ENCODE measurements at regions not wholly inside any gene's neighbourhood (a gene's known extent, or its start where the extent isn't known, plus 50 kb on each side); places are given as distances from the start of the nearest gene placed in this dataset.

- Histone ChIP-seq H3K36me3 (ENCODE audit: control insufficient read depth in 5 of 5, insufficient read depth in 5 of 5, low read length in 5 of 5) (no peaks in the 10 kb centered on the region), H3K4me3 (ENCODE audit: low read depth in 1 of 5, low read length in 5 of 5) (no peak overlapping the region), H3K4me1 (ENCODE audit: control insufficient read depth in 5 of 5, insufficient read depth in 5 of 5, low read length in 5 of 5) (no peaks in the 10 kb centered on the region), H3K27ac (ENCODE audit: low read depth, low read length) (no peak overlapping the region), H3K9ac (ENCODE audit: low read length in 5 of 5) (no peak overlapping the region), H3K27me3 (ENCODE audit: control insufficient read depth in 5 of 5, insufficient read depth in 4 of 5, low read length in 5 of 5) (no peaks in the 10 kb centered on the region), H3K9me3 (ENCODE audit: control insufficient read depth in 5 of 5, low read length in 5 of 5) (peaks cover 0 to 4% (median 0%) of the 10 kb centered on the region in 5 donors)
Observed at GRCh38 chr9:10804486-10804885, 191.7 kb upstream of the PTPRD start.

- H3K9ac ChIP-seq (ENCODE audit: low read length in 5 of 5): no peak overlapping the region
- H3K4me3 ChIP-seq (ENCODE audit: low read depth in 1 of 5, low read length in 5 of 5): no peak overlapping the region
- no peaks in the 10 kb centered on the region for H3K4me1 ChIP-seq (ENCODE audit: control insufficient read depth in 5 of 5, insufficient read depth in 5 of 5, low read length in 5 of 5)
- H3K36me3 ChIP-seq (ENCODE audit: control insufficient read depth in 5 of 5, insufficient read depth in 5 of 5, low read length in 5 of 5): no peaks in the 10 kb centered on the region
- H3K27me3 ChIP-seq (ENCODE audit: control insufficient read depth in 5 of 5, insufficient read depth in 4 of 5, low read length in 5 of 5): no peaks in the 10 kb centered on the region
- H3K27ac ChIP-seq (ENCODE audit: low read depth, low read length): no peak overlapping the region
- peaks cover 0 to 4% (median 0%) of the 10 kb centered on the region in 5 donors for H3K9me3 ChIP-seq (ENCODE audit: control insufficient read depth in 5 of 5, low read length in 5 of 5)
Observed at GRCh38 chr9:10806868-10807267, 194.1 kb upstream of the PTPRD start.

GRCh38 chr9:10818206-10818605, 205.4 kb upstream of the PTPRD start:
- peaks cover 0 to 7% (median 0%) of the 10 kb centered on the region in 5 donors for H3K9me3 ChIP-seq (ENCODE audit: control insufficient read depth in 5 of 5, low read length in 5 of 5)
- no peak overlapping the region for H3K4me3 ChIP-seq (ENCODE audit: low read depth in 1 of 5, low read length in 5 of 5)
- H3K4me1 ChIP-seq (ENCODE audit: control insufficient read depth in 5 of 5, insufficient read depth in 5 of 5, low read length in 5 of 5): no peaks in the 10 kb centered on the region
- no peak overlapping the region for H3K27ac ChIP-seq (ENCODE audit: low read depth, low read length)
- H3K27me3 ChIP-seq (ENCODE audit: control insufficient read depth in 5 of 5, insufficient read depth in 4 of 5, low read length in 5 of 5): no peaks in the 10 kb centered on the region
- H3K9ac ChIP-seq (ENCODE audit: low read length in 5 of 5): no peak overlapping the region
- H3K36me3 ChIP-seq (ENCODE audit: control insufficient read depth in 5 of 5, insufficient read depth in 5 of 5, low read length in 5 of 5): no peaks in the 10 kb centered on the region

GRCh38 chr9:10835791-10836463, 223.1 kb upstream of the PTPRD start:
- no peak overlapping the region for H3K27ac ChIP-seq (ENCODE audit: low read depth, low read length)
- no peaks in the 10 kb centered on the region for H3K4me1 ChIP-seq (ENCODE audit: control insufficient read depth in 5 of 5, insufficient read depth in 5 of 5, low read length in 5 of 5)
- H3K27me3 ChIP-seq (ENCODE audit: control insufficient read depth in 5 of 5, insufficient read depth in 4 of 5, low read length in 5 of 5): no peaks in the 10 kb centered on the region
- H3K4me3 ChIP-seq (ENCODE audit: low read depth in 1 of 5, low read length in 5 of 5): no peak overlapping the region
- no peaks in the 10 kb centered on the region for H3K36me3 ChIP-seq (ENCODE audit: control insufficient read depth in 5 of 5, insufficient read depth in 5 of 5, low read length in 5 of 5)
- peaks cover 0 to 4% (median 0%) of the 10 kb centered on the region in 5 donors for H3K9me3 ChIP-seq (ENCODE audit: control insufficient read depth in 5 of 5, low read length in 5 of 5)
- H3K9ac ChIP-seq (ENCODE audit: low read length in 5 of 5): no peak overlapping the region

- H3K4me1 ChIP-seq (ENCODE audit: control insufficient read depth in 5 of 5, insufficient read depth in 5 of 5, low read length in 5 of 5): no peaks in the 10 kb centered on the region
- H3K27ac ChIP-seq (ENCODE audit: low read depth, low read length): no peak overlapping the region
- H3K27me3 ChIP-seq (ENCODE audit: control insufficient read depth in 5 of 5, insufficient read depth in 4 of 5, low read length in 5 of 5): no peaks in the 10 kb centered on the region
- no peak overlapping the region for H3K9ac ChIP-seq (ENCODE audit: low read length in 5 of 5)
- no peak overlapping the region for H3K4me3 ChIP-seq (ENCODE audit: low read depth in 1 of 5, low read length in 5 of 5)
- no peaks in the 10 kb centered on the region for H3K36me3 ChIP-seq (ENCODE audit: control insufficient read depth in 5 of 5, insufficient read depth in 5 of 5, low read length in 5 of 5)
- H3K9me3 ChIP-seq (ENCODE audit: control insufficient read depth in 5 of 5, low read length in 5 of 5): no peaks in the 10 kb centered on the region
Observed at GRCh38 chr9:10843151-10843550, 230.3 kb upstream of the PTPRD start.

- Histone ChIP-seq H3K4me3 (ENCODE audit: low read depth in 1 of 5, low read length in 5 of 5) (no peak overlapping the region), H3K9ac (ENCODE audit: low read length in 5 of 5) (no peak overlapping the region), H3K36me3 (ENCODE audit: control insufficient read depth in 5 of 5, insufficient read depth in 5 of 5, low read length in 5 of 5) (no peaks in the 10 kb centered on the region), H3K4me1 (ENCODE audit: control insufficient read depth in 5 of 5, insufficient read depth in 5 of 5, low read length in 5 of 5) (no peaks in the 10 kb centered on the region), H3K27ac (ENCODE audit: low read depth, low read length) (no peak overlapping the region), H3K27me3 (ENCODE audit: control insufficient read depth in 5 of 5, insufficient read depth in 4 of 5, low read length in 5 of 5) (no peaks in the 10 kb centered on the region), H3K9me3 (ENCODE audit: control insufficient read depth in 5 of 5, low read length in 5 of 5) (peaks cover 0 to 4% (median 3%) of the 10 kb centered on the region in 5 donors)
Observed at GRCh38 chr9:10855847-10856246, 243.0 kb upstream of the PTPRD start.

- Histone ChIP-seq H3K27me3 (ENCODE audit: control insufficient read depth in 5 of 5, insufficient read depth in 4 of 5, low read length in 5 of 5) (no peaks in the 10 kb centered on the region), H3K36me3 (ENCODE audit: control insufficient read depth in 5 of 5, insufficient read depth in 5 of 5, low read length in 5 of 5) (no peaks in the 10 kb centered on the region), H3K9ac (ENCODE audit: low read length in 5 of 5) (no peak overlapping the region), H3K27ac (ENCODE audit: low read depth, low read length) (no peak overlapping the region), H3K4me3 (ENCODE audit: low read depth in 1 of 5, low read length in 5 of 5) (no peak overlapping the region), H3K9me3 (ENCODE audit: control insufficient read depth in 5 of 5, low read length in 5 of 5) (peaks cover 0 to 4% (median 3%) of the 10 kb centered on the region in 5 donors), H3K4me1 (ENCODE audit: control insufficient read depth in 5 of 5, insufficient read depth in 5 of 5, low read length in 5 of 5) (no peaks in the 10 kb centered on the region)
Observed at GRCh38 chr9:10858817-10859216, 246.0 kb upstream of the PTPRD start.

- Histone ChIP-seq H3K36me3 (ENCODE audit: control insufficient read depth in 5 of 5, insufficient read depth in 5 of 5, low read length in 5 of 5) (no peaks in the 10 kb centered on the region), H3K4me1 (ENCODE audit: control insufficient read depth in 5 of 5, insufficient read depth in 5 of 5, low read length in 5 of 5) (no peaks in the 10 kb centered on the region), H3K9ac (ENCODE audit: low read length in 5 of 5) (no peak overlapping the region), H3K27me3 (ENCODE audit: control insufficient read depth in 5 of 5, insufficient read depth in 4 of 5, low read length in 5 of 5) (no peaks in the 10 kb centered on the region), H3K4me3 (ENCODE audit: low read depth in 1 of 5, low read length in 5 of 5) (no peak overlapping the region), H3K9me3 (ENCODE audit: control insufficient read depth in 5 of 5, low read length in 5 of 5) (no peaks in the 10 kb centered on the region), H3K27ac (ENCODE audit: low read depth, low read length) (no peak overlapping the region)
Observed at GRCh38 chr9:10863476-10863875, 250.7 kb upstream of the PTPRD start.

GRCh38 chr9:10867194-10867593, 254.4 kb upstream of the PTPRD start:
- H3K9ac ChIP-seq (ENCODE audit: low read length in 5 of 5): no peak overlapping the region
- H3K36me3 ChIP-seq (ENCODE audit: control insufficient read depth in 5 of 5, insufficient read depth in 5 of 5, low read length in 5 of 5): no peaks in the 10 kb centered on the region
- no peaks in the 10 kb centered on the region for H3K4me1 ChIP-seq (ENCODE audit: control insufficient read depth in 5 of 5, insufficient read depth in 5 of 5, low read length in 5 of 5)
- no peak overlapping the region for H3K27ac ChIP-seq (ENCODE audit: low read depth, low read length)
- no peaks in the 10 kb centered on the region for H3K27me3 ChIP-seq (ENCODE audit: control insufficient read depth in 5 of 5, insufficient read depth in 4 of 5, low read length in 5 of 5)
- peaks cover 0 to 2% (median 0%) of the 10 kb centered on the region in 5 donors for H3K9me3 ChIP-seq (ENCODE audit: control insufficient read depth in 5 of 5, low read length in 5 of 5)
- H3K4me3 ChIP-seq (ENCODE audit: low read depth in 1 of 5, low read length in 5 of 5): no peak overlapping the region

- no peak overlapping the region for H3K27ac ChIP-seq (ENCODE audit: low read depth, low read length)
- no peak overlapping the region for H3K9ac ChIP-seq (ENCODE audit: low read length in 5 of 5)
- H3K4me1 ChIP-seq (ENCODE audit: control insufficient read depth in 5 of 5, insufficient read depth in 5 of 5, low read length in 5 of 5): no peaks in the 10 kb centered on the region
- H3K9me3 ChIP-seq (ENCODE audit: control insufficient read depth in 5 of 5, low read length in 5 of 5): peaks cover 0 to 2% (median 0%) of the 10 kb centered on the region in 5 donors
- H3K4me3 ChIP-seq (ENCODE audit: low read depth in 1 of 5, low read length in 5 of 5): no peak overlapping the region
- H3K27me3 ChIP-seq (ENCODE audit: control insufficient read depth in 5 of 5, insufficient read depth in 4 of 5, low read length in 5 of 5): no peaks in the 10 kb centered on the region
- no peaks in the 10 kb centered on the region for H3K36me3 ChIP-seq (ENCODE audit: control insufficient read depth in 5 of 5, insufficient read depth in 5 of 5, low read length in 5 of 5)
Observed at GRCh38 chr9:10869687-10870086, 256.9 kb upstream of the PTPRD start.

Data from subcutaneous abdominal adipose tissue (tissue), 5 donors.